GM18870 (cell line): ENCODE measurements at regions not wholly inside any gene's neighbourhood (a gene's known extent, or its start where the extent isn't known, plus 50 kb on each side); places are given as distances from the start of the nearest gene placed in this dataset.
"Not testable (repeated sequence)": the region's sequence is repeated elsewhere in the genome, so short reads cannot be mapped to it uniquely, and the experiment has no call there.

Source experiments
- ATAC-seq: cut with Tn5 transposase; IDR thresholded peaks from one replicate; pipeline ENCODE4 v1.9.1; 2021; ENCODE audit warnings: moderate library complexity; ENCODE audit not compliant: unreplicated experiment

DNA sequence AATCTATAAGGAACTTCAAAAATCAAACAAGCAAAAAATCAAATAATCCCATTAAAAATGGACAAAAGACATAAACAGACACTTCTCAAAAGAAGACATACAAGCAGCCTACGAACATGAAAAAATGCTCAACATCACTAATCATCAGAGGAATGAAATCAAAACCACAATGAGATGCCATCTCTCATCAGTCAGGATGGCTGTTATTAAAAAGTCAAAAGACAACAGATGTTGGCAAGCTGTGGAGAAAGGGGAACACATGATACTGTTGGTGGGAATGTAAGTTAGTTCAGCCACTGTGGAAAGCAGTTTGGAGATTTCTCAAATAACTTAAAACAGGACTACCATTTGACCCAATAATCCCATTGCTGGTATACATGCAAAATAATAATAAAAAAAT lies 226.4 kb downstream of the S1PR1 start:
- no peak for ATAC-seq

DNA sequence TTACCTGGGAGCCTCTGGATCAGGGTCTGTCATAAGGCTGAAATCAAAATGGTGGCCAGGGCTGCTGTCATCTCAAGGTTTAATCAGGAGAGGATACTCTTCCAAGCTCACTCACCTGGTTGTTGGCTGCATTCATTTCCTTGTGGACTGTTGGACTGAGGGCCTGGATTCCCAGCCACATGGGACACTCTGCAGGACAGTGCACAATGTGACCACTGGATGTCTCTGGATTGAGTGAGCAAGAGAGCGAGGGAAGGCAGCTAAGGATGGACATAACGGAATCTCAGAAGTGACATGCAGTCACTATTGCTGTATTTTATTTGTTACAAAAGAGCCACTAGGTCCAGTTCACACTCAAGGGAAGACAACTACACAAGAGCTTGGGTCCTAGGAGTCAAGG lies 229.1 kb downstream of the S1PR1 start:
- ATAC-seq = no peak

DNA sequence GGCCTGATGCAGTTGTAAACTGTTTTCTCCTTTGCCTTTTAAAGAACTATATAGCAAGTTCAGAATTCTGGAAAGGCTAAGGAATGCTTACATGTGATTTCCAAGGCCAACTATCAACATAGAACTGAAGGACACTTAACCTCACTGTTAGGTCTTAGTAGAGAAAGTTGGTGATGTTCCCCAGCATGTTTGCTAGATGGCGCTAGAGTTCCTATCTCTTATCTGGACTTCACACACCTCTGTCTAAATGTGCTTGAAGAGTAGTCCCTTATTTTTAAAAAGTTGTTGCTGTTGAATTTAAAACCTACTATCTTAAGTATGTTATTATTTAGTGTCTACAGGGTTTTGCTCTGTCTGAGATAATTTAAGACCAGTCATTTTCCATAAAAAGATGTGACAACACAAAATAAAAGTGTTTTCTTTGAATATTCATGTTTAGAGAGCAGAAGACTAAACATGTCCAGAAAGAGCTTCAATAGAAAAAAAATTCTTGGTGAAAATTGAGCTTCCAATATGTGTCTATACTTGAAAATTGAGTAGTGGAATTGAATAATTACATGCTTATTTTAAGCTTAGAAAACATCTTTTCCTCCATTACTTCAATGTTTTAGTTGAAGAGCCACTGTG lies 237.3 kb downstream of the S1PR1 start:
- ATAC-seq = no peak

DNA sequence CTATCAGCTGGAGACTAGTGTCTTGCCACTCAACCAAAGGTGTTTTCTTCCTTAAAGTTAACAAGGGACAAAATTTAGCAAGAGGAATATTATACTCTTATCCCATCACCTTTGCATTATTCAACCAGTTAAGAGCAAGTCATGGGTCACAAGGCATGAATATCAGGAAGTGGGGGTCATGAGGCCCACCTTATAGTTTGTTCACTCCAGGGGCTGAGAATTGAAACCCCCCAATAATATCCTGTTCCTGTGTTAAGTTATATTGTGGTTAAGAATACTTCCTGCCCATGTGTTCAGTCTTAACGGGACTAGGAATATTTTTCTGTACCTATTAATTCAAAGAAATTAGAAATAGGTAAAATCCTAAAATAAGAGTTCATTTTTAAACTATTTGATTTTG lies 239.7 kb downstream of the S1PR1 start:
- no peak for ATAC-seq

DNA sequence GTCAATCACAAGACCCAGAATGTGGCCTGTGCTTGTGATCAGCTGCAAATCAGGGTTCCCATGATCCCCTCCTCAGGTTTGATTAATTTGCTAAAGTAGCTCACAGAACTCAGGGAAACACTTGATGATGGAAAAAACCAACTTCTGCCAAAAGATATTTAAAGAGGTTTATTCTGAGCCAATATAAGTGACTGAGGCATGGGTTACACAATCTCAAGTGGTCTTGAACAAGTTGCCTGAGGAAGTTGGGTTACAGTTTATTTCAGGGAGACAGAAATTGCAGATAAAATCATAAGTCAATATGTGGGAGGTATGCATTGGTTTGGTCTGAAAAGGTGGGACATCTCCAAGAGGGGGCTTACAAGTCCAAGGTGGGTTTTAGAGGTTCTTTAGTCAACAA lies 243.1 kb downstream of the S1PR1 start:
- no peak for ATAC-seq

DNA sequence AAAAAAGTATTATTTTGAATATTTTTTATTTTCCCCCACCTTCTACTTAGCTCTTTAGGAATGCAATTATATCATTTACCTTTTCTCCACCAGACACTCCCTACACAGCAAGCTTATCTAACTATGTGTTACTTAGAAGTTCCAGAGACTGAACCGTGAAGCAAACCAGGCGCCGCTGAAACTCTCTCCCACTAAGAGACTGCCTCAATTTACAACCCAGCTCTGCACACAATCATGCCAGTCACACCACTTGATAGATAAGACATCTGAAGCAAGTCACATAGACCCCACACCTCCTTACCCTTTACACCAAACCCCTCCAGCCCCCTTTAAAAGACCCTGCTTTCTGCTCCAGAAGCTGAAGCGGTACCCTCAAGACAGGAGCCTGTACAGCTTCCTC lies 245.5 kb downstream of the S1PR1 start:
- ATAC-seq = no peak

DNA sequence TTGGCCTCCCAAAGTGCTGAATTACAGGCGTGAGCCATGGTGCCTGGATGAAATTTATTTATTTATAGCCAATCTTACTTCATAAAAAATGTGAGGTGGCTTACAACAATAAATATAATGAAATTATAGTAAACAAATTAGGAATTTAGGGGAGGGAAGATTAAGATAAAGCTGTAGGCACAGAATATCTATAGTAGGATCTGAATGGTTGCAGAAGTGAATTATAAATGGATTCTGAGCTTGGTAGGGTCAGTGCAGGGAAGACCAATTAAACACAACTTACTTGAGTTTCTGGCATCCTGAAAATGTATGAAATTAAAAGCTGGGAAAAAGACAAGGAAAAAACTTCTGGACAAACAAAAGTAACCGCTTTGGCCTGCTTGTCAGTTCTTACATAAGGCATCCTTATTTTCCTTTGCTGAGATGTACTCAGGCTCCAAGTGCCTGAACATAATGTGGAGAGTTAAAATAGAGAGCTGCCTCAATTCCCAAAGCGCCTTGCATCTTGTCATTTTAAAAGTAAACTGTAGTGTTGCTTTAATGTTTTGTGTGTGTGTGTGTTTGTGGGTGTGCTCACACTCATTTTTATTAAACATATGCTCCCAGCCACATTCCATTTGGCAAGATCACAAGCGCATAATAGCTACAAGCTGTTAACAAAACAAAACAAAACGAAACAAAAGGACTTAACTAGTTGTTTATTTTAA lies 247.3 kb downstream of the S1PR1 start:
- ATAC-seq = no peak

DNA sequence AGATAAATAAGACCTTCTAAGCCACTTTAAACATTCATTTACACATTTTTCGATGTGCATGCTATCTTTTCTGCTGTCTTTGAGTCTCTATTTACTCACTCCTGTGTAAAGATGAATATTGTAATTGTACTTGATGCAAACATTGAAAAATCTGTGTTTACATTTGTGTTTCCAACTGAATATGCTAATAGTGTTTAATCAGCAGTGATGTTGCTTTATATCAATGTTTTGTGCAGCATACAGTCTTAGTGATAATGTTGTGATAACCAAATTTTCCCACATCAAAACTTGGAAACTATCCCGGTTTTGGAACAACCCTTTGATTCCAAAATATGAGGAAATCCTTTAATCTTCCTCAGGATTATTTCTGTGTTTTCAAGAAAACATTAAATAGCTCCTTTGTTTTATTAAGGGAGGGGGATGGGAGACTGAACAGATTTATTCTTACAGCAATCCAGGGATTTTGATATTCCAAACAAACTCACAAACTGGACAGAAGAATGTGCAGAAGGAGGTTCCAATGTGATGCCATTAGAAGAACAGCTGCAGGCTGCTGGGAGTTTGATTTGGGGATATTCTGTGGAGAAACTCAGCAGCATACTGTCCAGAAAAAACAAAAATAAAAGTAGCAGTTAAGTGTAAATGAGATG lies 248.0 kb downstream of the S1PR1 start:
- ATAC-seq = no peak

DNA sequence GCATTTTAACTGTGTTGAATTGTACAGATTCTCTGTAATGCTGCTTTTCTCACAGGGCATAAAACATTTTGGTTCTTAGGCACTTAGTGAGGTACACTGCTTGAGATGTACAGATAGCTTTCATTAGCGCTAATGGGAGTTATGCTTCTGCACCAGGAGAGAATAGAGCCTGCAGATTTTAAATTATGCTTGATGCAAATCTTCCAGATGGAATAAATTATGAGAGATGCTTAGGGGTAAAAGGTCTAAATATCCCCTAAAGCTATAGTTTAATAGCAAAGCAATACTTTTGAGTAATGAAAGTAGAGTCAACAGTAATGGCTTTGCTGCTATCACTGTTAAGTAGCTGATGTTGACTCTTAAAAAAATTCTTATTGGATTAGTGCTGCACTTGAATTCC lies 248.9 kb downstream of the S1PR1 start:
- ATAC-seq = no peak

DNA sequence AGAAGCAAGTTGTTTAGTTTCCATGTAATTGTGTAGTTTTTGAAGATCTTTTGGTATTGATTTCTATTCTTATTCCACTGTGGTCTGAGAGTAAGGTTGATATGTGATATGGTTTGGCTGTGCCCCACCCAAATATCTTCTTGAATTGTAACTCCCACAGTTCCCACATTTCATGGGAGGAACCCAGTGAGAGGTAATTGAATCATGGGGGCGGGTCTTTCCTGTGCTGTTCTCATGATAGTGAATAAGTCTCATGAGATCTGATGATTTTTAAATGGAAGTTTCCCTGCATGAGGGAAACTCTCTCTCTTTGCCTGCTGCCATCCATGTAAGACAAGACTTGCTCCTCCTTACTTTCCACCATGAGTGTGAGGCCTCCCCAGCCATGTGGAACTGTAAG lies 255.3 kb downstream of the S1PR1 start:
- not testable (repeated sequence) for ATAC-seq

DNA sequence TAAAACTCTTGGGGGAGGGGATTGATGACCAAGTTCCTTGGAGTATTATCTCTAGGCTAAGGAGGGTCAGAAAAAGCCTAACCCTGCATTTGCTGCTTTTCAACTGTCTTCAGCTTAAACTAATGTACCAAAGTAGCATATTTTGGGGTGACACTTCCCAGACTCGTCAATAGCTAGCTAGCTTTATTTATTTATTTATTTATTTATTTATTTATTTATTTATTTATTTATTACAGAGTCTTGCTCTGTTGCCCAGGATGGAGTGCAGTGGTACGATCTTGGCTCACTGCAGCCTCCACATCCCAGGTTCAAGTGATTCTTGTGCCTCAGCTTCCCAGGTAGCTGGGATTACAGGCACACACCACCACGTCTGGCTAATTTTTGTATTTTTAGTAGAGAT lies 257.1 kb downstream of the S1PR1 start:
- not testable (repeated sequence) for ATAC-seq

DNA sequence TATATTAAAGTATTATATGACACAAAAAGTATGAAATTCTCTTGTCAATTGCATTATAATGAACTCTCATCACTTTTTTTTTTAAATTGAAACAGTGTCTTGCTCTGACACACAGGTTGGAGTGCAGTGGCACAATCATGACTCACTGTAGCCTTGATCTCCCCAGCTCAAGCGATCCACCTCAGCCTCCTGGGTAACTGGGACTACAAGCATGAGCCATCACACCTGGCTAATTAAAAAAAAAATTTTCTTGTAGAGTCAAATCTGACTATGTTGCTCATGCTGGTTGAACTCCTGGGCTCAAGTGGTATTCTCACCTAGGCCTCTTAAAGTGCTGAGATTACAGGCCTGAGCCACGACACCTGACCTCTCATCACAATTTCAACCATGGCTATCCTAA lies 259.3 kb downstream of the S1PR1 start:
- ATAC-seq = no peak

DNA sequence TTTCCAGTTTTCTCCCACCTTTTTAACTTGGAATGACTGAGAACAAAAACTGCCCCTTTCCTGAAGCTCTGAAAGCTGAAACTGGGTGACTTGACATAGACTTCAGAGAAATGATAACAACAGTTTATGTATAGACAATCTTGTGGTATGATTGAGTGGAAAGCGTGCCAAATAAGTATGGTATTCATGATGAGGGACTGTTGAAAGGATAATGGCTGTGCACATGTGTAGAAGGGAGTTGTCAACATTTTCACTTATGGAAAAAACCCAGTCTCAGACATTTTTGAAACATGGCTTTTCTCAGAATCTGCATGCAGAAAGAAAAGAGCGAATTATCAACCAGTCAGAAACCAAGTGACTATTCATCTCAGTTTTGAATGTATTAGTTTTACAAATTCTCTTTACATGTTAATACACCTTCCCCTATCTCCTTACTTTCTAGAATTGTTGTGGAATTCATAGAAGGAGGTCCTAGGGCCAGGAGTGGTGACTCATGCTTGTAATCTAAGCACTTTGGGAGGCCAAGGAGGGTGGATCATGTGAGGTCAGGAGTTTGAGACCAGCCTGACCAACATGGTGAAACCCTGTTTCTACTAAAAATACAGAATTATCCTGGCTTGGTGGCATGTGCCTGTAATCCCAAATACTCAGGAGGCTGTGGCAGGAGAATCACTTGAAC lies 261.2 kb downstream of the S1PR1 start:
- no peak for ATAC-seq

DNA sequence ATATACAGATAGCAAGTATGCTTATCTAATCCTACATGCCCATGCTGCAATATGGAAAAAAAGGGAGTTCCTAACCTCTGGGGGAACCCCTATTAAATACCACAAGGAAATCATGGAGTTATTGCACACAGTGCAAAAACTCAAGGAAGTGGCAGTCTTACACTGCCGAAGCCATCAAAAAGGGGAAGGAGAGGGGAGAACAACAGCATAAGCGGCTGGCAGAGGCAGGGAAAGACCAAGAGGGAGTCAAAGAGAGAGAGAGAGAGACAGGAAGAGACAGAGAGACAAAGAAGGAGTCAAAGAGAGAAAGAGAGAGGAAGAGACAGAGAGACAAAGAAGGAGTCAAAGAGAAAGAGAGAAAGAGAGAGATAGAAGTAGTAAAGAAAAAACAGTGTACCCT lies 267.3 kb downstream of the S1PR1 start:
- not testable (repeated sequence) for ATAC-seq

DNA sequence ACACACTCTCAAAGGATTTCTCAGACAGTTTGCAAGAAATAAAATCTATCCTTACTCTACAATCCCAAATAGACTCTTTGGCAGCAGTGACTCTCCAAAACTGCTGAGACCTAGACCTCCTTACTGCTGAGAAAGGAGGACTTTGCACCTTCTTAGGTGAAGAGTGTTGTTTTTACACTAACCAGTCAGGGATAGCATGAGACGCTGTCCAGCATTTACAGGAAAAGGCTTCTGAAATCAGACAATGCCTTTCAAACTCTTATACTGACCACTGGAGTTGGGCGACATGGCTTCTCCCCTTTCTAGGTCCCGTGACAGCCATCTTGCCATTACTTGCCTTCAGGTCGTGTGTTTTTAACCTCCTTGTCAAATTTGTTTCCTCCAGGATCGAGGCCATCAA lies 268.4 kb downstream of the S1PR1 start:
- ATAC-seq = not testable (repeated sequence)

DNA sequence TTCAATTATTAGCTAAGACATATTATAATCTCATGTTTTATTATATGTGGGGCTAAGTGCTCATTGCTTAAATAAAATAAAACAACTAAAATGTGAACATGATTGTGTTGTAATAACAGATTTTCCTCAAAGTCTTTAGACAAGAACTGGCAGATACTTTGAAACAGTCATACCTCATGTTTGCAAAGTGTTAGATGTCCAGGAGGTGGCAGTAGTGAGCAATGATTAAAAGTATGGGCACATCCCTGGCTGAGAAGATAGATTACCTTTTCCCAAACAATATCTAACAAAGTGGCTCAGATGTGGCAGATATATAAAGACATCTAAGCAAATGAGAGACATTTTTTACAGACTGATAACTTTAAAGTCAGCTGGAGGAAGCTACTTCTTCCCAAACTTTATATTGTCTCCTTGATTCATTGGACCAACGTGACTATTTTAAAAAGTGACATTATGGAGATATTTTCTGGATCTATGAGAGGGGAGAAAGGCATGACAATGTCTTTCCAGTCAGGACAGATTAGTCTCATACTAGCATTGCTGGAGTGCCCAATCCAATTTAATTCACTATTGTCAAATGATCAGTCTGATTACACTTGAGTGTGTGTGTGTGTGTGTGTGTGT lies 269.8 kb downstream of the S1PR1 start:
- ATAC-seq = peak; percentile 68

DNA sequence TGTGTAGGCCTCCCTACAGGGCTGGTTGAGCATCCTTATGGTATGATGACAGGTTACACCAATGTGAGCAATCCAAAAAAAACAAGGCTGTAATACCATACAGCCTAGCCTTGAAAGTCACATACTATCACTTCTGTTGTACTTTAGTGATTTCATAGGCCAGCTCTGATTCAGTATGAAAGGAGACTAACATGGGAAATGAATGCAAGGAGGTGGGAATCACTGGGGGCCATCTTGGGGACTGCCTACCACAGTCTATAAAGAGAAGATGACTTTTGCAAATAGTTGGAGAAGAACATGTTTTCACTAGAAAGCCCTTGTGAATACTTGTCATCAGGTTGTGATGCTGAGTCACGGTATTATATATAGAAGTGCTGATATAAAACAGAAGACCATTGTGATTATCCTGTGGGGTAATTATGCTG lies 270.7 kb downstream of the S1PR1 start:
- ATAC-seq = no peak

DNA sequence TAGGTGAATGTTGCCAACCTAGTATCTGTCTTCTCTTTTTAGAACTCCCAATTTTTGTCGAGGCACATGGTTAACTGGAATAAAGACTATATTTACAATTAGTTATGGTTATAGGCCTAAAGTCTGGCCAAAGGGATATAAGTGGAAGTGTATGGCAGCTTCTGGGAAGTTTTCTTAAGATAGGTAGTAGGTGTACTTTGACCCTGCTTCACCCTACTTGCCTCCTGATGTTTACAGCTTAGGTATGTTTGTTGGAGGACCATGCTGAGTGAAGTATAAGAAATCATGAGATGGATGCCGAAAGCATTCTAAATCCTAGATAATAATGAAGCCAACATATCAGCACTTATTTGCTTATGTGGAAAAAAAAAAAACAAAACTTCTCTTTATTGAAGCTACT lies 272.1 kb downstream of the S1PR1 start:
- no peak for ATAC-seq

DNA sequence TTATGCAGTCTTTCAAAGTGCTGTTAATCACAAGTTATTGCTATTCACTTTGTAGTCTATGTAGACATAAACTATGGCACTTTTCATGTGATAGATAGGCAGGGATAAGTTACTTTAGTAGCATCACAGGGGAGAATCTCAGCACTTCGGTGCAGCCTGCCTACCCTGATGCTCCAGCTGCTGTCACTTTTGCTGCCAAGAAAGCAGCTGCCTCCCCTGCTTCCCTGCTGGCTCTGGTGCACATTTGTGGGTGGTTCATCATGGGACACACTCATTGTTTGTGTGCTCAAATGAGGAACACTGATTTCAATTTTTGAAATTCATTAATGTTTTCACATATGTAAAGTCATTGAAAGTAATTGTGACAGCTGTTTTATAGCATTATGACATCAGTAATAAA lies 272.6 kb downstream of the S1PR1 start:
- no peak for ATAC-seq

DNA sequence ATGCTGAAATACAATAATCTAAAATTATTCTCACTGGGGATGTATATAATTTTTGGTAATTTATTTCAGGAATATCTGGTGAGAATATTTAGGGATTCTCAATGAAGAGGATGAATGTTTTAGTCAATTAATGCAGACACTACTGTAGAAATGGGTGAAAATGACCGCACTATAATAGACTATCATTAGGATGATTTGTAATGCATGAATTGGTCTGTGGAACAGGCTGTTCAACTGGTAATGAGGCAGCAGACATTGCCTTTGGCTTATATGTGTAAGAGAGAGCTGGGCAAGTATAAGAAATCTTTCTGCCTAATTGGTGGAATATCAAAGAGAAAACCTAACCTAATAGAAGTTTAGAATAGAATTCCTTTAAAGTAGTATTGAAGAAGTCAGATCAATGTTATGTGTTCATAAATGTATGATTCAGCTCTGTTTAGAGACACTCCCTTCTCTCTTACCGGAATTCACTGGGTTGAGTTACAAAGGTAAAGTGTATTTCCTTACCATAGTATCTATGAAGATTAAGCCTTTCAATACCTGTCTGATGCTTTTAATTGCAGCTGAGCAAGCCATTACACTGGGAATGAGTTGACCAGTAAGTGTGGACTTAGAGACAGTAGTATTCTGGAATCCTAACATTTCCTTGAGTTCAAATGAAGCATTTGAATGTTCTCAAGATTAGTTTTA lies 274.5 kb downstream of the S1PR1 start:
- no peak for ATAC-seq

DNA sequence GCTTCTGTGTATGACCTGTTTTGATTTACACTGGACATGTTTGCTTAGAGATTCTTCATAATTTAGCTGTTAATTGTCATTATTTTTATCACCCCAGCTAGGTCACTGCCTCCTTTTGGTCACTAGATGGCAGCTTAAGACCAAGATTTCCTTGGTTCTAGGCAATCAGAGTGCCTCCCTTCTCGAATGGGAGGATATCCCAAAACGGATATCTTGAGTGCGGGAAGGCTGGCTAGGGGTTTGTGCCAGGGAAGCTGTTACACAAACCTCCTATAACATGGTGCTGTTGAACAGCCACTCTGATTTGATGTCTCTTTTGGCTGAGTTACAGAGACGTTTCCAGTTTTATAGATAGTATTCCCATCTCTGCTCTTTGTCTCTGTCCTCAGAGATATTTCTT lies 283.5 kb downstream of the S1PR1 start:
- ATAC-seq = peak; percentile 84
